ENCODE measurements at regions not wholly inside any gene's neighbourhood (a gene's known extent, or its start where the extent isn't known, plus 50 kb on each side); places are given as distances from the start of the nearest gene placed in this dataset.

DNA sequence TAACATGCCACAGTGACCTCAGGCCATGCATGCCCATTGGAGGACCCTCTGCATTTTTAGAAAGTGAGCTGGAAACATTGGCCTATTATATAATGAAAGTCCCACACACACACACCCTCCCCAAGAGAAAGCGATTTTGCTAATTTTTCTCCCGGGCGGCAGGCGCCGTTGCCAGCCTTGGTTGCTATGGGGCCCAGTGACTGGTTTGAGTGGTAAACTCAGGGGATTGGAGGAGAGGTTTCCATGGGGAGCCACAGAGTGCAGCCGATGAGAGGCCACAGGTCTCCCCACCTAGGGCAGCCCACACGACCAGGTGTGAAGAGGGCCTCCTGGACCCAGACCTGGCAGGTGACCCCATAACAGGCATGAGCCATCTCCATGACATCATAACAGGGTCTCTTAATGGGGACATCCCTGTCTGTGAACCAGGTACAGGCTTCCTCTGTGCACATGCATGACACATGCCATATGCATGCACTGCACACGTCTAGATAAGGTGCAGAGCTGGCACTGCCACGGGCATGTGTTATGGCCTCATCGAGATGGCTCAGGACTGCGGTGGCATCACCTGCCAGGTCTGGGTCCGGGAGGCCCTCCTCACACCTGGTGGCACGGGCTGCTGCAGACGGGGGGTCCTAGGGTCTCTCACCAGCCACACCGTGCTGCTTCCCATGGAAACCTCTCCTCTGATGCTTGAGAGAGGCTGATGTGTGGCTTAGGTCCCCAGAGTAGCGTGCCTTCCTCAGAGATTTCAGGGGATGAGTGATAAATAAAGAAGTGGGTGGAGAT lies 144.1 kb downstream of the RBFOX3 start:
- peaks cover 0 to 15% of the 10 kb centered on the region in 2 donors for H3K27me3 ChIP-seq
- WGBS, 2 donors: 81 to 87% methylated on average over 14 to 16 of the region's 16 CpGs

DNA sequence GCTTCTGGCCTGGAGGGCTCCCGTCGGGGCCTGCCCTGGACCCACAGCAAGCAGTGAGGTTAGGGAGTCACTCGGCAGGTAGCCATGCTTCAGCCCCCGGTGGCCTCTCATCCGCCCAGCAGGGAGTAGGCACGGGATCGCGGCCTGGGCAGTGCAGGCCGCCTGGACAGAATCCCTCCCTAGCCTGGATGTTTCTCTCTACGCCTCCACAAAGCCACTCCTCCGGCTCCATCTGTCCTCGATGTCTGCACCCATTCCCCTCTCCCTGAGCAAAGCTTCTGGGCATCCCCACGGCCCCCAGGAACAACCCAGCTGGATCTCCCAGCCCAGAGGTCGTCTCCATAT lies 145.2 kb downstream of the RBFOX3 start:
- Histone ChIP-seq H3K4me1 (peaks cover 0 to 5% (median 0%) of the 10 kb centered on the region in 4 donors), H3K27ac (no peak overlapping the region), H3K4me3 (no peak overlapping the region), H3K27me3 (peaks cover 0 to 15% of the 10 kb centered on the region in 2 donors), H3K36me3 (no peaks in the 10 kb centered on the region), H3K9me3 (no peaks in the 10 kb centered on the region)
- WGBS, 2 donors: 38 to 42% methylated on average over 14 of the region's 14 CpGs
- TF ChIP-seq POLR2A (IDR thresholded peaks at IDR 0.05) (no peak), EP300 (IDR thresholded peaks at IDR 0.05) (no peak), CTCF (IDR thresholded peaks at IDR 0.05) (no peak)
- no peak for DNase-seq (ENCODE audit: low spot score in 2 of 2)

More for the DNA sequence above, 144.1 kb downstream of the RBFOX3 start:
- no peak for TF ChIP-seq EP300 (IDR thresholded peaks at IDR 0.05)
- TF ChIP-seq POLR2A (IDR thresholded peaks at IDR 0.05): no peak
- no peak for TF ChIP-seq CTCF (IDR thresholded peaks at IDR 0.05)
- DNase-seq (ENCODE audit: low spot score in 2 of 2): no peak
- Histone ChIP-seq H3K4me3 (no peak overlapping the region), H3K36me3 (no peaks in the 10 kb centered on the region), H3K9me3 (no peaks in the 10 kb centered on the region), H3K4me1 (peaks cover 0 to 5% (median 0%) of the 10 kb centered on the region in 4 donors), H3K27ac (no peak overlapping the region)

- H3K9me3 ChIP-seq: no peaks in the 10 kb centered on the region
- no peak for DNase-seq (ENCODE audit: low spot score in 2 of 2)
- H3K27ac ChIP-seq: no peak overlapping the region
- TF ChIP-seq CTCF (IDR thresholded peaks at IDR 0.05) (no peak), EP300 (IDR thresholded peaks at IDR 0.05) (no peak), POLR2A (IDR thresholded peaks at IDR 0.05) (no peak)
- WGBS, 2 donors: 26 to 31% methylated on average over 25 of the region's 25 CpGs
- H3K27me3 ChIP-seq: peaks cover 0 to 15% of the 10 kb centered on the region in 2 donors
- H3K4me1 ChIP-seq: peaks cover 0 to 5% (median 0%) of the 10 kb centered on the region in 4 donors
- H3K4me3 ChIP-seq: no peak overlapping the region
- no peaks in the 10 kb centered on the region for H3K36me3 ChIP-seq
Observed at GRCh38 chr17:79465011-79465680, 145.7 kb downstream of the RBFOX3 start.

GRCh38 chr17:79464318-79465010 lies 146.4 kb downstream of the RBFOX3 start:
- Histone ChIP-seq H3K27me3 (peaks cover 0 to 15% of the 10 kb centered on the region in 2 donors), H3K4me1 (peaks cover 0 to 5% (median 0%) of the 10 kb centered on the region in 4 donors), H3K36me3 (no peaks in the 10 kb centered on the region), H3K27ac (no peak overlapping the region), H3K4me3 (no peak overlapping the region), H3K9me3 (no peaks in the 10 kb centered on the region)
- no peak for TF ChIP-seq EP300 (IDR thresholded peaks at IDR 0.05)
- TF ChIP-seq POLR2A (IDR thresholded peaks at IDR 0.05): no peak
- TF ChIP-seq CTCF (IDR thresholded peaks at IDR 0.05): no peak
- WGBS, 2 donors: 67 to 69% methylated on average over 28 of the region's 28 CpGs
- no peak for DNase-seq (ENCODE audit: low spot score in 2 of 2)

Data from tibial nerve (tissue), 4 donors.